HG03066 (cell line): ENCODE measurements at regions not wholly inside any gene's neighbourhood (a gene's known extent, or its start where the extent isn't known, plus 50 kb on each side); places are given as distances from the start of the nearest gene placed in this dataset.
"Not testable (repeated sequence)": the region's sequence is repeated elsewhere in the genome, so short reads cannot be mapped to it uniquely, and the experiment has no call there.

Source experiments
- ATAC-seq: cut with Tn5 transposase; IDR thresholded peaks from one replicate; pipeline ENCODE4 v1.9.1; 2021; ENCODE audit warnings: low read depth; ENCODE audit not compliant: unreplicated experiment

GRCh38 chr14:27845241-27845850 lies 921.2 kb upstream of the FOXG1 start:
- no peak for ATAC-seq

DNA sequence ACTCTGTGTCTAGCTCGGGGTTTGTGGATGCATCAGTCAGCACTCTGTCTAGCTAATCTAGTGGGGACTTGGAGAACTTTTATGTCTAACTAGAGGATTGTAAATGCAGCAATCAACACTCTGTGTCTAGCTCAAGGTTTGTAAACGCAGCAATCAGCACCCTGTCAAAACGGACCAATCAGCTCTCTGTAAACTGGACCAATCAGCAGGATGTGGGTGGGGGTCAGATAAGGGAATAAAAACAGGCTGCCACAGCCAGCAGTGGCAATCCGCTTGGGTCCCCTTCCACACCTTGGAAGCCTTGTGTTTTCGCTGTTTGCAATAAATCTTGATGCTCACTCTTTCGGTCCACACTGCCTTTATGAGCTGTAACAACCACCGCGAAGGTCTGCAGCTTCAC lies 920.7 kb upstream of the FOXG1 start:
- ATAC-seq = no peak

DNA sequence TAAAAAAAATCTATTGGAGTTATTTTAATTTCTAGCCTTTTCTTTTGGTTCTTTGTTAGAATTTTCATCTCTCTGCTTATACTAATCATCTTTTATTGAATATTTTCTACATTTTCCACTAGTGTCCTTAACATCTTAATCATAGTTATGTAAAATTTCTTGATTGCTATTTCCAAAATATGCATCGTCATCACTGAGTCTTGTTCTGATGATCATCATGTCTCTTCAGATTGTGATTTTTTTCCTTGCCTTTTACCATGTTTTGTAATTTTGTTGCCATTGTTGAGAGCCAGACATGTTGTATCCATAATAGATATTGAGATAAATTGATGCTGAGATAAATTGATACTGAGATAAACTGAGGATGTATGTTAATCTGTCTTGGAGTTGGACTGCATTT lies 919.1 kb upstream of the FOXG1 start:
- not testable (repeated sequence) for ATAC-seq

DNA sequence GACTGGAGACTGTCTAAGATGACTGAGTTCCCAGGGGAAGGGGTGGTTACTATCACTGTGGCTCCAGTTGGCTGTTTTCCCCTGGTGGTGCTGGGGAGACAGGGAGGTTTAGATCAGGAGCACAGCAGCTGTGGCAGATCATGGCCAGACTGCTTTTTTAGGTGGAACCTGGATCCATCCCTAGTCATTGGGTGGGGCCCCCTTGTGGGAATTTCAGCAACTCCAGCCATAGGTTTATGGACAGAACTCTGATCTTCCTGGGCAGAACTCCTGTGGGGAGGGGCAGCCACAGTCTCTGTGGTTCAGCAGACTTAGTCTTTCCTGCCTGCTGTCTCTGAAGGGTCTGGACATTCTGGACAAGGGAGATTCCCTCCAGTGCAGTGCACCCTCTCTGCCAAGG lies 917.4 kb upstream of the FOXG1 start:
- ATAC-seq = not testable (repeated sequence)

- no peak for ATAC-seq
Measured at GRCh38 chr14:27862684-27863083, 903.9 kb upstream of the FOXG1 start.

- ATAC-seq = no peak
Measured at GRCh38 chr14:27863166-27863565, 903.4 kb upstream of the FOXG1 start.

- ATAC-seq = no peak
Measured at GRCh38 chr14:27881063-27881462, 885.5 kb upstream of the FOXG1 start.

- no peak for ATAC-seq
Measured at GRCh38 chr14:27881646-27882045, 884.9 kb upstream of the FOXG1 start.

- ATAC-seq = no peak
Measured at GRCh38 chr14:27886256-27886655, 880.3 kb upstream of the FOXG1 start.

DNA sequence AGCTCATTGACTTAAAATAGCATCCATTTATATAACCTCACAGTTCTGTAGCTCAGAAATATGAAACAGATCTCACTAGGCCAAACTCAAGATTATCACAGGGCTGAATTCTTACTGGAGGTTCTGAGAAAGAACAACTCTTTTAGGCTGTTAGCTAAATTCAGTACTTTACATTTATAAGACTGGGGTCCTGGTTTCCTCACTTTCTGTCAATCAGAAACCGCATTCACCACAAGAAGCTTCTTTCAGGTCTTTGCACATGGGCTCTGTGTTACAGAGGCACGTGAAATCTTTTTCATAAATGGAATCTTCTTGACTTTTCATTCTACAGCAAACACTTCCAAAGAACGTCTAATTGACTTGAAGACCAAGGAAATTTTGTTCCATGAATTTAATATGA lies 876.3 kb upstream of the FOXG1 start:
- no peak for ATAC-seq

DNA sequence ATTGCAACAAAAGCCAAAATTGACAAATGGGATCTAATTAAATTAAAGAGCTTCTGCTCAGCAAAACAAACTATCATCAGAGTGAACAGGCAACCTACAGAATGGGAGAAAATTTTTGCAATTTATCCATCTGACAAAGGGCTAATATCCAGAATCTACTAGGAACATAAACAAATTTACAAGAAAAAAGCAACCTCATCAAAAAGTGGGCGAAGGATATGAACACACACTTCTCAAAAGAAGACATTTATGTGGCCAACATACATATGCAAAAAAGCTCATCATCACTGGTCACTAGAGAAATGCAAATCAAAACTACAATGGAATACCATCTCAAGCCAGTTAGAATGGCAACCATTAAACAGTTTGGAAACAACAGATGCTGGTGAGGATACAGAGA lies 858.1 kb upstream of the FOXG1 start:
- ATAC-seq = not testable (repeated sequence)

GRCh38 chr14:27916326-27916725 lies 850.3 kb upstream of the FOXG1 start:
- ATAC-seq = no peak

DNA sequence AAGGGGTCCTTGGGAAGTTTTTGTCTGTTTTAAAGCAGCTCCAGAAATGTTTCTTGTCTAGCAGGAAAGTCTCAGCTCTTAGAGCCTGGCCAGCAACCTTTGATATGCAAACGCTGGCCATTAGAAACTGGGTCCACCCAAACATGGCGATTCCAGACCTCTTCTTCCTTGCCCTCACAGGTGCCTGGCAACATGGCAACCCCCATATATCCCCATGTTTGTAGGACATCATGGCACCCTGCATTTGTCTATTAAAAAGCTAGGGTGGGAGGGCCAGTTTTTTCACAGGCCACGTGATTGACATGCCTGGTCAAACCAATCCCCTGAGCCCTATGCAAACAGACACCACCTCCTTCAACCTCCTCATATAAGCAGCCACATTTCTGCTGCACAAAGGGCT lies 848.7 kb upstream of the FOXG1 start:
- no peak for ATAC-seq

DNA sequence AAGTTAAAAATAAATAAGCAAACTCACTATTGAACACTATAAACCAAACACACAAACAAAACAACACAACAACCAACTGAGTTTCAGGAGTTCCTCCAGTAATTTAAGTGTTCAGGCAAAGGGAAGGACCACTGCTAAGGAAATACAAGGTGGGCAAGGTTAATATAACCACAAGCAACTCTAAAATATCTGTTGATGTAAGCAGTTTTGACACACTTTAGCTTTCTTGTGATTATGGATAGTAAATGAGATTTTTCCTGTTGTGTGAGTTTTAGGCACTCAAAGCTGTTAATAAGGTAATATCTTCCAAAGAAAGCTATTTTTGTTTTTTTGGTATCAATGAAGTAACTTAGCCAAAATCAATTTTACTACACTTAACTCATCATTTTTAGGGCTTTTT lies 839.1 kb upstream of the FOXG1 start:
- no peak for ATAC-seq

- no peak for ATAC-seq
Measured at GRCh38 chr14:27929797-27930347, 836.7 kb upstream of the FOXG1 start.

- ATAC-seq = no peak
Measured at GRCh38 chr14:27938392-27938791, 828.2 kb upstream of the FOXG1 start.

- ATAC-seq = no peak
Measured at GRCh38 chr14:27945512-27945911, 821.1 kb upstream of the FOXG1 start.

GRCh38 chr14:27958757-27959156 lies 807.8 kb upstream of the FOXG1 start:
- no peak for ATAC-seq

GRCh38 chr14:27995691-27996090 lies 770.9 kb upstream of the FOXG1 start:
- ATAC-seq = no peak

- ATAC-seq = no peak
Measured at GRCh38 chr14:28001002-28001401, 765.6 kb upstream of the FOXG1 start.

GRCh38 chr14:28012629-28013415 lies 753.8 kb upstream of the FOXG1 start:
- no peak for ATAC-seq

- no peak for ATAC-seq
Measured at GRCh38 chr14:28020112-28020511, 746.5 kb upstream of the FOXG1 start.
